ENCODE measurements at regions not wholly inside any gene's neighbourhood (a gene's known extent, or its start where the extent isn't known, plus 50 kb on each side); places are given as distances from the start of the nearest gene placed in this dataset.
"Not testable (repeated sequence)": the region's sequence is repeated elsewhere in the genome, so short reads cannot be mapped to it uniquely, and the experiment has no call there.

DNA sequence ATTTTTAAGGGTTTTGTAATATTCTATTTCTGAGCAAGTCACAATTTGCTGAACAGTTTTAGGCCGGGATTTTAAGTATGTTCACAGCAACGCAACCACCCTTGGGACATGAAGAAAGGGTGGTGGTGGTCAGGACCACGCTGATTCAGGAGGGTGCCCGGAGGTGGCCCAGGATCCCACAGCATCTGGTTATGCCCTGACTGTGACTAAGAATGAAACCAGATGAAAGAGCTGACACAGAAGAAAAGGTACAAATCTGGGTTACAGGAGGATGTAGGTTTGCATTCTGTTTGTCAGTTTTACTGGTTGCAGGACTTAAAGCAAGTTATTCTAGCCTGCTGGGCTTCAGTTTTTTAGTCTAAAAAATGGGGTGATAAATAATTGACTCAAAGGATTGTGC is 279.7 kb downstream of the CCSER2 start:
- Histone ChIP-seq H3K27me3 (no peaks in the 10 kb centered on the region), H3K9me3 (replicated peaks in 1 of 11) (no peaks in the 10 kb centered on the region), H3K27ac (no peak overlapping the region), H3K4me3 (no peak overlapping the region), H3K4me1 (peaks cover 0 to 21% (median 17%) of the 10 kb centered on the region in 10 experiments; a peak in 13 of 20 replicates), H4K20me1 (peaks cover 0 to 6% (median 0%) of the 10 kb centered on the region in 11 experiments; a peak in 1 of 22 replicates), H3K36me3 (no peaks in the 10 kb centered on the region), H3K4me2 (peak overlapping the region in 8 of 11 experiments; percentile 15 to 47 (median 36); a peak in 7 of 22 replicates), H3K9ac (no peak overlapping the region)
- no peak for TF ChIP-seq Cebpa-rat (IDR thresholded peaks at IDR 0.05)

DNA sequence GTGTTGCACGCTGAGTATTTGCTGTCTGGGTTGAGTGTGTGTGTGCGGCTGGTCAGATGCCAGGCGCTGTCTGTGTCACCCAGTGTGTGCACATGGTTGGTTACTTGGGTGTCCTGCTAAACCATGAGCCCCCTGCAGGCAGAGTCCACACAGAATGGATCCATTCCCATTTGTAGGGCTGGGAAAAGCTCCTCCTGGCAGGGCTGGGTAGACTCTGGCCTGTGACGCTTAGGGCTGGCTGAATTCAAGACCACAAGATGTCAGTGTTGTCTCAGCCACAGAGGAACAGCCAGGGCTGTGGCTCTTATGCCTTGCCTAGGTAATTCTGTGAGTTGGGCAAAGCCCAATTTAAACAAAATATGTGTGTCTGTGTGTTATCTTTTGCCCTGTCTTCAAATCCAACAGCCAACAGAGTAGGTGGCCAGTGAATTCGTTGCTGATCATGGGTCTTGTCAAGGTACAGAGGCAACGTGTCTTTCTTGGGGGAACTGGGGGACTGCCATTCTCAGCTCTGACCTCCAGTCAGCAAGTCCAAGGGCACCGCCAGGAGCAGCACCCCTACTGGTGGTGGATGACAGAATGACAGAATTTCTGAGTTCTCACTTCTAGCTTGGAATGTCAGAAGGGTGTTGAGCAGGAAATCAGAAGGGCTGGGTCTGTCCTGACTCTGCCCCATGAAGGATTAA is 285.1 kb downstream of the CCSER2 start:
- Histone ChIP-seq H4K20me1 (no peaks in the 10 kb centered on the region), H3K9me3 (replicated peaks in 1 of 11) (peaks cover 0 to 10% (median 0%) of the 10 kb centered on the region in 11 experiments; a peak in 5 of 22 replicates), H3K27ac (no peak overlapping the region), H3K4me3 (no peak overlapping the region), H3K4me1 (no peaks in the 10 kb centered on the region), H3K9ac (no peak overlapping the region), H3K36me3 (no peaks in the 10 kb centered on the region), H3K27me3 (no peaks in the 10 kb centered on the region), H3K4me2 (no peak overlapping the region)
- TF ChIP-seq Cebpa-rat (IDR thresholded peaks at IDR 0.05), result no peak

DNA sequence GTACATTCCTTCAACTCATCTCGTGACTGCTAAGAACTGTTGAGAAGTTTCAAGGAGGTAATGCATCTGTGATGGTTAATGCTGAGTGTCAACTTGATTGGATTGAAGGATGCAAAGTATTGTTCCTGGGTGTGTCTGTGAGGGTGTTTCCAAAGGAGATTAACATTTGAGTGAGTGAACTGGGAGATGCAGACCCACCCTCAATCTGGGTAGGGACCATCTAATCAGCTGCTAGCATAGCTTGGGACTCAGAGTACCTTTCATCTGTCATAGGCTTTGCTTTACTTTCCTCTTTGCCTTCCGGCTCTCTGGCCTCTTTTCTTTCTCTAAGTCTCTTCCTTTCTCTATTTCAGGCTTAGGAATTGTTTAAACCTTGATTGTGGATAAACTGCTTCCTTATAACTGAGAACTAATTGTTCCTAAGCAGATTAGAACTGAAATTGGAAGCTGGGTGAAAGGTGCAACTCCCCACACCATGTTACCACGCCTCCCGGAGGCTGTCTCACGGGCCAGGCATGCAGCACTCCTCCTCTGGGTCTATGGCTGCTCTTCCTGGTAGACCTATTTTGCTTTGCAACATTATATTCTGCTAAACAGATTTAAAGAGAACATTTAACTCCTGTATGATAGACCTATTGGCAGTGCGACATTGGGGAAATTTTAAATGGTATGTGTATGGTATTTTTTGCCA is 298.2 kb downstream of the CCSER2 start:
- Histone ChIP-seq H3K36me3 (no peaks in the 10 kb centered on the region), H3K4me2 (no peak overlapping the region)
- TF ChIP-seq Cebpa-rat (IDR thresholded peaks at IDR 0.05), result no peak

DNA sequence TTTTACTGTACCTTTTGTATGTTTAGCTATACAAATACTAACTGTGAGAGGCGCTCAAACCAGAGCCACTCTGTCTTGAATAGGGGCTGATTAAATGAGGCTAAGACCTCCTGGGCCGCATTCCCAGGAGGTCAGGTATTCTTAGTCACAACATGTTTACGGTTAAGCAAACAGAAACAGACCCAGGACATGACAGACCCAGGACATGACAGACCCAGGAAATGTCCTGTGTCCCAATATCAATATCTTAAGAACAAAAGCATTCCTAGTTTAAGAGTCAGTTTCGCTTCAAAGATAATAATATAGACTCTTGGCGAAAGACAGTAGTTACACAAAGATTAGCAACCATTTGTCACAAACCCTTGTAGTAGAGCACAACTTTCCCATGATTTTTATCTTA is 304.5 kb downstream of the CCSER2 start:
- Histone ChIP-seq H3K9ac (no peak overlapping the region), H3K36me3 (no peaks in the 10 kb centered on the region)

More for the DNA sequence above, 298.2 kb downstream of the CCSER2 start:
- H4K20me1 ChIP-seq, result no peaks in the 10 kb centered on the region
- no peaks in the 10 kb centered on the region for H3K27me3 ChIP-seq
- no peak overlapping the region for H3K4me3 ChIP-seq
- H3K9ac ChIP-seq, result no peak overlapping the region
- no peak overlapping the region for H3K27ac ChIP-seq
- H3K4me1 ChIP-seq, result no peaks in the 10 kb centered on the region
- no peaks in the 10 kb centered on the region for H3K9me3 ChIP-seq (replicated peaks in 1 of 11)

DNA sequence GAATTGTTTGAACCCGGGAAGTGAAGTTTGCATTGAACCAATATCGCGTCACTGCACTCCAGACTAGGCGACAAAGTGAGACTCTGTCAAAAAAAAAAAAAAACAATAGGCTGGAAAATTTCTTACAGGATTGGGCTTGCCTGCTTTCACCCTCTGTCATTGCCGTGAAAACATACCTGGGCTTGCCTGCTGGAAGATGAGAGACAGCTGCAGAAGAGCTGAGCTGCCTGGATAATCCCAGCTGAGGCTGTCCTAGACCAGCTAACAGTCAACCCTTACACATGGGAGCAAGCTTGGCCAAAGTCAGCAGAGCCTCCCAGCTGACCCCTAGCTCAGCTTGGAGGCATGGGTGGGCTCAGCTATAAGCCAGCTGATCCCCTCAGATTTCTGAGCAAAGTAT is 306.2 kb downstream of the CCSER2 start:
- Histone ChIP-seq H3K4me3 (no peak overlapping the region), H3K4me1 (no peaks in the 10 kb centered on the region), H4K20me1 (no peaks in the 10 kb centered on the region), H3K4me2 (no peak overlapping the region; a peak in 1 of 22 replicates), H3K9me3 (replicated peaks in 1 of 11) (no peaks in the 10 kb centered on the region), H3K36me3 (no peaks in the 10 kb centered on the region), H3K27me3 (no peaks in the 10 kb centered on the region), H3K9ac (no peak overlapping the region), H3K27ac (no peak overlapping the region)
- TF ChIP-seq Cebpa-rat (IDR thresholded peaks at IDR 0.05), result no peak

More for the DNA sequence above, 304.5 kb downstream of the CCSER2 start:
- no peak overlapping the region for H3K4me2 ChIP-seq
- no peak for TF ChIP-seq Cebpa-rat (IDR thresholded peaks at IDR 0.05)
- H3K9me3 ChIP-seq (replicated peaks in 1 of 11), result no peaks in the 10 kb centered on the region
- no peaks in the 10 kb centered on the region for H3K4me1 ChIP-seq
- no peaks in the 10 kb centered on the region for H3K27me3 ChIP-seq
- H3K4me3 ChIP-seq, result no peak overlapping the region
- no peak overlapping the region for H3K27ac ChIP-seq
- H4K20me1 ChIP-seq, result no peaks in the 10 kb centered on the region

DNA sequence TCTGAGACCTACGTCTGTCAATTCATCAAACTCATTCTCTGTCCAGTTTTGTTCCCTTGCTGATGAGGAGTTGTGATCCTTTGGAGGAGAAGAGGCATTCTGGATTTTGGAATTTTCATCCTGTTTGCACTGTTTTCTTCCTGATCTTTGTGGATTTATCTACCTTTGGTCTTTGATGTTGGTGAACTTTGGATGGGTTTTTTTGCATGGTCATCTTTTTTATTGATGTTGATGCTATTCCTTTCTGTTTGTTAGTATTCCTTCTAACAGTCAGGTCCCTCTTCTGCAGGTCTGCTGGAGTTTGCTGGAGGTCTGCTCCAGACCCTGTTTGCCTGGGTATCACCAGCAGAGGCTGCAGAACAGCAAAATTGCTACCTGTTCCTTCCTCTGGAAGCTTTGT is 322.2 kb downstream of the CCSER2 start:
- peaks cover 4 to 24% (median 18%) of the 10 kb centered on the region in 10 experiments; a peak in 18 of 20 replicates for H3K4me1 ChIP-seq
- H3K4me3 ChIP-seq; H4K20me1 ChIP-seq; H3K27ac ChIP-seq; H3K9ac ChIP-seq; H3K36me3 ChIP-seq; H3K9me3 ChIP-seq (replicated peaks in 1 of 11); H3K27me3 ChIP-seq; H3K4me2 ChIP-seq: not testable (repeated sequence)

DNA sequence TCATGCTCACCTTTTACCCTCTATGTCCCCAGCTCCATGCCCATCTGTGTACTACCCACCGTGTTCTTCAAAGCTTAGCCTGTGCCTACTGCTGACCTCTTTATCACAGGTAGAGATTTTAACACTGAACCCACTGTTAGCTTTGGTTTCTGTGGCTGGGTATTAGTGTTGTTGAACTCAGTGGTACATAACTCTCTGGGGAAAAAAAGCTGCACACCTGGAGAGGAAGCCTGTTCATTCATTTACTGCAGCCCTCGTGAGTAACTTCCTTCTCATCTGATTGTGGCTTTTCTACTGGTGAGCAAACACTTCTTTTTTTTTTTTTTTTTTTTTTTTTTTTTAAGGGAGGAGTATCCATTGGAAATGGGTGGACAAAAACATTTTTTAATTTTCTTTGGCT is 326.3 kb downstream of the CCSER2 start:
- H3K27ac ChIP-seq, result no peak overlapping the region
- H3K4me3 ChIP-seq, result no peak overlapping the region
- no peaks in the 10 kb centered on the region for H4K20me1 ChIP-seq
- H3K4me2 ChIP-seq, result peak overlapping the region in 10 of 11 experiments; percentile 3 to 76 (median 61); a peak in 17 of 22 replicates
- no peak for TF ChIP-seq Cebpa-rat (IDR thresholded peaks at IDR 0.05)
- H3K4me1 ChIP-seq, result peaks cover 4 to 36% (median 26%) of the 10 kb centered on the region in 10 experiments; a peak in 18 of 20 replicates
- H3K9me3 ChIP-seq (replicated peaks in 1 of 11), result 0 out of 22 replicates have a peak, but pooled peaks cover 0 to 4% (median 0%) of the 10 kb centered on the region in 11 experiments
- no peak overlapping the region for H3K9ac ChIP-seq
- H3K36me3 ChIP-seq, result no peaks in the 10 kb centered on the region
- H3K27me3 ChIP-seq, result no peaks in the 10 kb centered on the region

DNA sequence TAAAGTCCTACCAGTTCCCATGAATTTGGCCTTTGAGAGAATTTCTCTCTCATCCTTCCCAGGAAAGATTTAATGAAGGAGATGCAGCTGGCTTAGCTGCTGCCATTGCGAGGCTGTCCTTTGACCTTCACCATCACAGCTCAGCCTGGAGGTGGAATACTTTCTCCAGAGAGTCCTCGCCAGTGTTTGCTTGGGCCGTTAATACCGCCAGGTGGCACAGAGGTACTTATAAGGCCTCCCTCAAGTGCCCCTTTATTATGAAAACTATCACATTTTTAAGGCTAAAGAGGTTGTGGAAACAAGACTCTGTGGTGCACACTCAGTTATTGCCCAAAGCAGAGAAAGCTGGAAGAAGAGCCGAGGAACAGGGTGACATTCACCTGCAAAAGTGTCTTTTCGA is 330.6 kb downstream of the CCSER2 start:
- H3K27me3 ChIP-seq, result no peaks in the 10 kb centered on the region
- H3K9me3 ChIP-seq (replicated peaks in 1 of 11), result no peaks in the 10 kb centered on the region
- peak overlapping the region in 8 of 11 experiments; percentile 24 to 58 (median 46); a peak in 11 of 22 replicates for H3K4me2 ChIP-seq
- H3K4me3 ChIP-seq, result no peak overlapping the region
- H3K4me1 ChIP-seq, result peaks cover 4 to 36% (median 23%) of the 10 kb centered on the region in 10 experiments; a peak in 18 of 20 replicates
- no peak overlapping the region for H3K9ac ChIP-seq
- H3K36me3 ChIP-seq, result no peaks in the 10 kb centered on the region
- no peaks in the 10 kb centered on the region for H4K20me1 ChIP-seq
- TF ChIP-seq Cebpa-rat (IDR thresholded peaks at IDR 0.05), result no peak
- H3K27ac ChIP-seq, result no peak overlapping the region

DNA sequence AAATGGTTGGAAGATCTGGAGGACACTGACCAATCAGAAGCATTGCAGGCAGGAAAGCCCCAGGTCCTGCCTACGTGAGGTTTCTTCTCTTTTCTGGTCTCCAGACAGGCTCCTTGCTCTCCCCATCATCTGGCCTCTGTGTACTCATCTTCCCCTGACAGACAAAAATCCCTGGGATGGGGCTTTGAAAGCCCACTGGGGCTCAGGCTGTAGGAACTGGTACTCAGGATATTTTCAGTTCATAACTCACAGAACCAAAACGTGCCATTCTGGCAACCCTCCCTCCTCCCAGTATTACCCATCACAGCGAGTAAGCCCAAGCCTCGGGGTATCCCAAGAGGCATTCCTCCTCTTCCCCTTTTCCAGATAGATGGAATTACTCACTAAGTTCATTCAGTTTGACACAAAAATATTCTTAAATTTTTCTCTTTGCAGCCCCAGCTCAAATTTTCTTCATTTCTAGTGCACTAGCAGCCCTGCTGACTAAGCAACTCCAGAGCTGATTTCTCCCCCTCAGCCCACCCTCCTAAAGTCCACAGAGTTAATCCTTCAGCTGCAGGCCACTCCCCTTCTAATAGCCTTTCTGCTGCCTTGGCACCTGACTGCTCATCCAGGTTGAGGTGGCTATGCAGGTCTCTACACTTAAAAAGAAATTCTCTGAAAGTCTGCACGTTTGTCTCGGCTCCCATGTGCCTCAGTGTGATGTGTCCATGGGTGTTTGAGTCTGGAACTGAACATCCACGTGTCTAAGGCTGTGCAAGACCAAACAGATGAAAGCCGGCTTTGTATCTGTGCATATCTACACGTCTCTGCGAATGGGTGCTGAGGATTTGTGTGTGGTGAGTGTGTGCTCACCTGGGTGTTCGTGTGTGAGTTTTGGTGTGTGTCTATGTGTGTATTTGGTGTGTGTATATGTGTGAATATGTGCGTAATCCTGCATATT is 331.4 kb downstream of the CCSER2 start:
- Histone ChIP-seq H3K9ac (no peak overlapping the region), H3K27me3 (no peaks in the 10 kb centered on the region), H3K36me3 (no peaks in the 10 kb centered on the region), H3K4me3 (no peak overlapping the region), H3K9me3 (replicated peaks in 1 of 11) (no peaks in the 10 kb centered on the region), H3K4me2 (peak overlapping the region in 2 of 11 experiments; percentile 24 to 45; a peak in 2 of 22 replicates), H3K27ac (no peak overlapping the region), H4K20me1 (no peaks in the 10 kb centered on the region), H3K4me1 (peaks cover 1 to 29% (median 16%) of the 10 kb centered on the region in 10 experiments; a peak in 18 of 20 replicates)
- no peak for TF ChIP-seq Cebpa-rat (IDR thresholded peaks at IDR 0.05)

All from BLaER1 treated with 17β-estradiol and CSF1 and Interleukin-3, amounts not matched to agents 10 nM and 100 nM (cell line).